ENCODE measurements at regions not wholly inside any gene's neighbourhood (a gene's known extent, or its start where the extent isn't known, plus 50 kb on each side); places are given as distances from the start of the nearest gene placed in this dataset.

DNA sequence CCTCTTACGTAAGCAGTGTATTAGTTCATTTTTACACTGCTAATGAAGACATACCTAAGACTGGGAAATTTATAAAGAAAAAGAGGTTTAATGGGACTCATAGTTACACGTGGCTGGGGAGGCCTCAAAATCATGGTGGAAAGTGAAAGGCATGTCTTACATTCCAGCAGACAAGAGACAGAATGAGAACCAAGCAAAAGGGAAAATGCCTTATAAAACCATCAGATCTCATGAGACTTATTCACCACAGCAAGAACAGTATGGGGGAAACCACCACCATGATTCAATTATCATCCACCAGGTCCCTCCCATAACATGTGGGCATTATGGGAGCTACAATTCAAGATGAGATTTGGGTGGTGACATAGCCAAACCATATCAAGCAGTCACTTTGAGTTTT, 126.3 kb upstream of the CXCL12 start:
- Histone ChIP-seq H3K4me3 (no peak overlapping the region), H3K27me3 (no peaks in the 10 kb centered on the region), H3K27ac (no peak overlapping the region), H3K9me3 (no peaks in the 10 kb centered on the region), H3K36me3 (no peaks in the 10 kb centered on the region), H3K4me1 (peaks cover 0 to 7% (median 0%) of the 10 kb centered on the region in 4 donors)
- DNase-seq (ENCODE audit: low spot score in 2 of 2): no peak
- TF ChIP-seq POLR2A (IDR thresholded peaks at IDR 0.05): no peak
- TF ChIP-seq, protein P1, sequence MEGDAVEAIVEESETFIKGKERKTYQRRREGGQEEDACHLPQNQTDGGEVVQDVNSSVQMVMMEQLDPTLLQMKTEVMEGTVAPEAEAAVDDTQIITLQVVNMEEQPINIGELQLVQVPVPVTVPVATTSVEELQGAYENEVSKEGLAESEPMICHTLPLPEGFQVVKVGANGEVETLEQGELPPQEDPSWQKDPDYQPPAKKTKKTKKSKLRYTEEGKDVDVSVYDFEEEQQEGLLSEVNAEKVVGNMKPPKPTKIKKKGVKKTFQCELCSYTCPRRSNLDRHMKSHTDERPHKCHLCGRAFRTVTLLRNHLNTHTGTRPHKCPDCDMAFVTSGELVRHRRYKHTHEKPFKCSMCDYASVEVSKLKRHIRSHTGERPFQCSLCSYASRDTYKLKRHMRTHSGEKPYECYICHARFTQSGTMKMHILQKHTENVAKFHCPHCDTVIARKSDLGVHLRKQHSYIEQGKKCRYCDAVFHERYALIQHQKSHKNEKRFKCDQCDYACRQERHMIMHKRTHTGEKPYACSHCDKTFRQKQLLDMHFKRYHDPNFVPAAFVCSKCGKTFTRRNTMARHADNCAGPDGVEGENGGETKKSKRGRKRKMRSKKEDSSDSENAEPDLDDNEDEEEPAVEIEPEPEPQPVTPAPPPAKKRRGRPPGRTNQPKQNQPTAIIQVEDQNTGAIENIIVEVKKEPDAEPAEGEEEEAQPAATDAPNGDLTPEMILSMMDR (IDR thresholded peaks at IDR 0.05): no peak
- TF ChIP-seq EP300 (IDR thresholded peaks at IDR 0.05): no peak
- 88 to 89% methylated on average over 2 of the region's 2 CpGs for WGBS, 2 donors

DNA sequence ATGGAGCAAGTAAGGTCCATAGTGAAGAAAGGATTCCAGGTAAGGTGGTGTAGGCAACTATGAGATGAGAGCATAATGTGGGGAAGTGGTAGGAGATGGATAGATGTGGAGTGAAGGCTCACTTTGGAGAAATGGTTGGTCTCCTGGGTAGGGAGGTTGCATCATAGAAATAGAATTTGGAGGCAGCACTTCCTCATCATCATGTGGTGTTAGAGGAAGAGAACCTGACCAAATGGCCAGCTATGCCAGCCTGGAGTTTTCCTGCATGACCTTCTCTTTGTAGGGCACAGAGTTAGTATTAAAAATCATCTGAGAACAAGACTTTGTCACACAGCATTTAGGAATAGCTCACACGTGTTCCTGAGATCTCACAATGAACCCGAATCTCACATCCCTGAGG, 126.7 kb upstream of the CXCL12 start:
- DNase-seq (ENCODE audit: low spot score in 2 of 2): no peak
- Histone ChIP-seq H3K27ac (no peak overlapping the region), H3K36me3 (no peaks in the 10 kb centered on the region), H3K27me3 (no peaks in the 10 kb centered on the region), H3K4me3 (no peak overlapping the region), H3K4me1 (peaks cover 0 to 7% (median 0%) of the 10 kb centered on the region in 4 donors), H3K9me3 (no peaks in the 10 kb centered on the region)
- TF ChIP-seq, protein P1 (IDR thresholded peaks at IDR 0.05): no peak
- TF ChIP-seq EP300 (IDR thresholded peaks at IDR 0.05) (peak in 1 of 2 donors; percentile 43), POLR2A (IDR thresholded peaks at IDR 0.05) (no peak)
- 75 to 88% methylated on average over 2 of the region's 2 CpGs for WGBS, 2 donors

DNA sequence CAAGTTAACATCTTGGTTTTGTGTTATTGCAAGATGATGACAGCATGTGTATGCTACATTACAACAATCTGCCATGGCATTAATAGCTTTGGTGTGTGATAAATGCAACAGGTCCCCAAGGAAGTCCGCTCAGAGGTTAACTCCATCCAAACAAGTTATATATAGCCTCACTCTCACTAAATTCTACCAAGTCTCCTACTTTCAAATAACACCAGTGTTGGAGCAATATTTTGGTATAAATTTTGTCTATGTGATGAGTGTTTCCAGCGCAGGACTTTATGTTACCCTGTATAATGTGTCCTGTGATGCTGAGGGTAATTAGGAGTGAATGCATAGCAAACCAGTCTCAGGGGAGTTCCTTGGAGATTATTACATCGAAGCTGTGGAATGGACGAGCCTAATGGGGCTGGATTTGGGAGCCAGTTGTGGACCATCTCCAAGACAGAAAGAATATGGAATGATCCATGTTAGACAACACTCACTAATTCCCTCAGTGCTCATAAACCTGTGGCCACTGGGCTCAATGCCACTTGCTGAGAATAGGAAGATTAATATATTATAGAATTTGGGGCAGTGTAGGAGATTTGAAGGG, 127.6 kb upstream of the CXCL12 start:
- DNase-seq (ENCODE audit: low spot score in 2 of 2): no peak
- Histone ChIP-seq H3K27ac (no peak overlapping the region), H3K9me3 (no peaks in the 10 kb centered on the region), H3K36me3 (no peaks in the 10 kb centered on the region), H3K4me3 (no peak overlapping the region), H3K27me3 (no peaks in the 10 kb centered on the region), H3K4me1 (peaks cover 0 to 7% (median 0%) of the 10 kb centered on the region in 4 donors)
- 71 to 79% methylated on average over 4 of the region's 4 CpGs for WGBS, 2 donors
- TF ChIP-seq, protein P1 (IDR thresholded peaks at IDR 0.05): no peak
- TF ChIP-seq POLR2A (IDR thresholded peaks at IDR 0.05): no peak
- no peak for TF ChIP-seq EP300 (IDR thresholded peaks at IDR 0.05)

DNA sequence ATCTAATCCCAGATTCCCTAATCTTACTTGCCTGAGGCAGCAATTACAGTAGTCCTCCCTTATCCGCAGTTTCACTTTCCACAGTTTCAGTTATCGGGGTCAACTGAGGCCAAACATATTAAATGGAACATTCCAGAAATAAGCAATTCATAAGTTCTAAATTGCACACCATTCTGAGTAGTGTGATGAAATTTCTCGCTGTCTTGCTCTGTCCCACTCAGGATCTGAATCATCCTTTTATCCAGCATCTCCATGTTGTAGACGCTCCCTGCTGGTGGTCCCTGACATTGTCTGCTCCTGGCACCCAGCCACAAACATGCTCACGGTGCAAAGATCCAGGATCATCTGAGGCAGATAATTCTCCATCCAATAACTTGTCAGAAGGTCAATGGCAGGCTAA, 128.7 kb upstream of the CXCL12 start:
- WGBS, 2 donors: 32 to 41% methylated on average over 5 of the region's 5 CpGs
- Histone ChIP-seq H3K27me3 (no peaks in the 10 kb centered on the region), H3K27ac (no peak overlapping the region), H3K36me3 (no peaks in the 10 kb centered on the region), H3K9me3 (no peaks in the 10 kb centered on the region), H3K4me3 (no peak overlapping the region), H3K4me1 (peaks cover 0 to 7% (median 0%) of the 10 kb centered on the region in 4 donors)
- DNase-seq (ENCODE audit: low spot score in 2 of 2): no peak
- TF ChIP-seq, protein P1 (IDR thresholded peaks at IDR 0.05): no peak
- TF ChIP-seq POLR2A (IDR thresholded peaks at IDR 0.05) (no peak), EP300 (IDR thresholded peaks at IDR 0.05) (no peak)

DNA sequence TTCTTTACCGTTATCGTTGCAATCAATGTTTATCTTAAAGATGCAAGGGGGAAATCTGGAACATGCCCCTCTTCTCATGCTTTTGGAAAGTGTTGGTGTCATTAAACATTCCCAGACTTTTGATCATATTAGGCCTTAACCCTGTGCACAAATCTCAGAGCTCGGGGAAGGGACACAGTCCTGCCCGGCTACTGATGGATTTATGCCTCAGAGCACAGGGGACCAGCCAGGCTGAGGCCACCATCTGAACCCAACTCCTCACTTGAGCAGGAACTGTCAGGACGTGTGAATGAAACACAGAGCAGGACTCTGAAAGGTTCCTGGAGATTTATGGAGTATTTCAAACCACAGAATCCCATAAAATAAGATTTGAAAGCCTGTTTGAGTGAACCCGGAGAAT, 132.0 kb upstream of the CXCL12 start:
- no peak overlapping the region for H3K4me3 ChIP-seq
- H3K36me3 ChIP-seq: no peaks in the 10 kb centered on the region
- peaks cover 0 to 7% (median 0%) of the 10 kb centered on the region in 4 donors for H3K4me1 ChIP-seq
- no peak for DNase-seq (ENCODE audit: low spot score in 2 of 2)
- no peaks in the 10 kb centered on the region for H3K27me3 ChIP-seq
- 63 to 70% methylated on average over 6 of the region's 6 CpGs for WGBS, 2 donors
- H3K9me3 ChIP-seq: no peaks in the 10 kb centered on the region
- H3K27ac ChIP-seq: no peak overlapping the region
- TF ChIP-seq EP300 (IDR thresholded peaks at IDR 0.05): no peak
- TF ChIP-seq, protein P1 (IDR thresholded peaks at IDR 0.05): no peak
- TF ChIP-seq POLR2A (IDR thresholded peaks at IDR 0.05): no peak
